Epidermal melanocyte (primary cell): ENCODE measurements at regions not wholly inside any gene's neighbourhood (a gene's known extent, or its start where the extent isn't known, plus 50 kb on each side); places are given as distances from the start of the nearest gene placed in this dataset.

Experiments used
- DNase-seq: peaks from one replicate; pipeline ENCODE4 v3.0.0; 2011; ENCODE audit warnings: low spot score; ENCODE audit not compliant: insufficient read length

DNA sequence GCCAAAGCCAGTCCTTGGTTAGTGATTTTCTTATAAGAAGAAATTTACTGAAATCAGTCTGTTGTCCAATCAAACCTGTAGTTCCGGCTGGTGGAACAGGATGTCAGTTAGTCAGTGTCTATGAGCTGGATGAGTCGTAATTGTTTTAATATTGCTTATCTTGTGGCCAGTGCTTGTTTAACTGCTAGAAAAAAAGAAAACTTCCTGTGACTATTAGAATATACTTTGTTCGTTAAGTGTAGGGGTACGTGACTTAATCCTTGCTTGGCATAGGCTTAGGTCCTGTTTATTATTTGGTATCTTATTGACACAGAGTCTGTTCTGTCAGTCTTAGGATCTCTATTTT, 1484.8 kb upstream of the MIR17HG start:
- DNase-seq, result no peak

DNA sequence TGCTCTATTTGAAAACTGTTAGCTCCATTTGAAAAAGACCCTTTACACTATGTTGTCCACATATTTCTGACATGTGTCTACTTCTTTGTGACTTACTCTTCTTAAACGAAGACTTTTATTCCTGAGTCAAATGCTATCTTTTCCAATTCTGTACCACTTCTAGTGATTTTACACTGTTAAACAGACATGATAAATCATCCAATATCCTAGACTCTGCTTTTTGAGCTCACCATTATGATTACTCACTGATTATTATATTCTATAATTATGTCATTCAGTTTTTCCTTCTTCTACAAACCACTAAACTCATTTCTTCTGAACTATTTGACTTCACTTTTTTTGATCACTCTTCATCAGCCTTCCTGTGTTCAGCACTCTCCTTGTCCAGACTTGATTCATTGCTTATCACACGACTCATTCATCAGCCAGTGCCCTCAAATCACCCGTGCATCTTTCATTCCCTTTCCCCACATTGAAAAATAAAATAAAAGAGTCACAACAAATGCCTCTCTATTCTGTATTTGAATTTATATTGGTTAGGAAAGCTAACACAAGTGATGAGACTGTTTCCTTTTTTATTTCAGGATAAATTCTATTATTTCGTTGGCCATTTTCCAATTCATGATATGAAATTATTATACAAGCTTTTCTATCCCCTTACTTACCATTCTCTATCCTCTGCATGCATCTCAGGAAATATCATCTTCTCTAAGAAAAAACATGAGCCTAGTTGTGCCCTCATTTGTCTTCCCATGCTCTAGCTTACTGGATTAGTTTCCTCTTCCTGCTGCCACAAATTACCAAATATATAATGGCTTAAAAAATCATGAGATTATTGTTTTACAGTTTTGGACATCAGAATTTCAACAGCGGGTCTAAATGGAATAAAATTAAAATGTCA, 1482.1 kb upstream of the MIR17HG start:
- no peak for DNase-seq

DNA sequence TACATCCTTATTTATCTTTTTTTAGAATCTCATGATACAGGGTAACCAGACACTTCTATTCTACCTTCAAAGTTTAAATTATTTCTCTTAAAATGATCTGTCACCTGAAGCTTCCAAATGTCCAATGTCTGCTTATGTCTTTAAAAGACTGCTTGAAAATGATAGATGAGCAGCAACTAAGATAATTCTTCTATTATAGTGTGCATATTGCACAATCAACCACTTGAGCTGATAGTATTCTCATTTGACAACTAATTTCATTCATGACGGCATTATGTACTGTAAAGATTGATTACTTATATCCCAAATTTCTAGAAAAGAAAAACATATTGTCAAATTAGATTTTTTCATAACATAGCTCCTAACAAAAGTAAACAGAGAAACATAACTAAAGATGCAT, 1478.2 kb upstream of the MIR17HG start:
- no peak for DNase-seq

DNA sequence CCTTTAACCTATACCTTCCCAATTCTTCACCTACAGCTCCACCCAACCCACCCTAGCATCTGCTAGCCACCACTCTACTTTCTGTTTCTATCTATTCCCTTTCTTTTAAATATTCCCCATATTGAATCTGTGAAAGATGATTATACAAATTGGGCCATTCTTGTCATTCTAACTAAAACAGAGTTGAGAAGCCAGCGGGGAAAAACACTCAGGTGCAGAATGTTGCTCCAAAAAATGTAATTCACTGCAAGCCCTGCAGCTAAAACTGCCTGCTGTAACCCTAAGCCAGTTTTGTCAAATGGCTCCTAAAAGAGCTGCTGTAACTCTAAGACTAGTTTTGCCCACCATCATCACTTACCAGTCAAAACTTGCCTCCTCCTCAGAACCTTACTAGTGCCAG, 1468.6 kb upstream of the MIR17HG start:
- DNase-seq, result no peak

DNA sequence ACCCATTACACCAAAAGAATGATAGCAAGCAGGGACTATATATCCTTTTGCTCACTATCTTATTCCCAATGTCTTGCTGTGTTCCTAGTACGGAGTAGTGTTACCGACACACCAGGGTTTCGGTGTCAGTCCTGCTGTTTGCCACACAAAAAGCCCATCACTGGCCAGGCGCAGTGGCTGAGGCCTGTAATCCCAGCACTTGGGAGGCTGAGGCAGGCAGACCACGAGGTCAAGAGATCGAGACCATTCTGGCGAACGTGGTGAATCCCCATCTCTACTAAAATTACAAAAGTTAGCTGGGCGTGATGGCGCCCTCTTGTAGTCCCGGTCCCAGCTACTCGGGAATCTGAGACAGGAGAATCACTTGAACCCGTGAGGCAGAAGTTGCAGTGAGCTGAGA, 1467.3 kb upstream of the MIR17HG start:
- no peak for DNase-seq

DNA sequence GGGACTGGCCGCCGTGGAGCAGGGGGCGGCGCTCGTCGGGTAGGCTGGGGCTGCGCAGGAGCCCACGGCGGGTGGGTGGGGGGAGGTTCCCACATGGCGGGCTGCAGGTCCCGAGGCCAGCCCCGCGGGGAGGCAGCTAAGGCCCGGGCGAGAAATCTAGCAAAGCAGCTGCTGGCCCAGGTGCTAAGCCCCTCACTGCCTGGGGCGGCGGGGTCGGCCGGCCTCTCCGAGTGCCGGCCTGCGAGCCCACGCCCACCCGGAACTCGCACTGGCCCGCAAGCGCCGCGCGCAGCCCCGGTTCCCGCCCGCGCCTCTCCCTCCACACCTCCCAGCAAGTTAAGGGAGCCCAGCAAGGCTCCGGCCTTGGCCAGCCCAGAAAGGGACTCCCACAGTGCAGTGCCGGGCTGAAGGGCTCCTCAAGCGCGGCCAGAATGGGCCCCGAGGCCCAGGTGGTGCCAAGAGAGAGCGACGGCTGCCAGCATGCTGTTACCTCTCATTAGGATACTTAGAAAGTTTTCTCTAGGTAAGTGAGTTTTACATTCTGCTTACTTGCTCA, 1463.5 kb upstream of the MIR17HG start:
- DNase-seq, result no peak

DNA sequence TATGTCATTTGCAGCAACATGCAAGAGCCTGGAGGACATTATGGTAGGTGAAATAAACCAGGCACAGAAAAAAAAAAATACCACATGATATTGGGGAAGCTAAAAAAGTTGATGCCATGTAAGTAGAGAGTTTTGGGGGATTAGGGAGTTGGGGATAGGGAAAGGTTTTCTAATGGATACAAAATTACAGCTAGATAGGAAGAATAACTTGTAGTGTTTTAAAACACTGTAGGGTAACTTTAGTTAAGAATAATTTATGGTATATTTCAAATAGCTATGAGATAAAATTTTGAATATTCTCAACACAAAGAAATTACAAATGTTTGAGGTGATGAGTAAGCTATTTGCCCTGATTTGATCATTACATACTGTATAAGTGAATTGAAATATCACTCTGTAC, 1456.7 kb upstream of the MIR17HG start:
- DNase-seq, result no peak

DNA sequence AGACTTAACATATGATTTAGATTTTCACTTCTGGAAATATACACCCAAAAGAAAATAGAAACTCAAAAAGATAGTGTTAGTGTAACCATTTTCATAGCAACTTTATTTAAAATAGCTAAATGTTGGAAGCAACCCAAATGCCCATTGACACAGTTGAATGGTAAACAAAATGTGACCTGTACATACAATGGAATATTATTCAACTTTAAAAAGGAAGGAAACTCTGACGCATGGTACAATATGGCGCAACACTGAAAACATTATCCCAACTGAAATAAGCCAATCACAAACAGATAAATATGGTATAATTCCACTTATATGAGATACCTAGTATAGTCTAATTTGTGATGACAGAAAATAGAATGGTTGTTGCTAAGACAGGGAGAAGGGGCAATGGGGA, 1456.1 kb upstream of the MIR17HG start:
- DNase-seq, result no peak

DNA sequence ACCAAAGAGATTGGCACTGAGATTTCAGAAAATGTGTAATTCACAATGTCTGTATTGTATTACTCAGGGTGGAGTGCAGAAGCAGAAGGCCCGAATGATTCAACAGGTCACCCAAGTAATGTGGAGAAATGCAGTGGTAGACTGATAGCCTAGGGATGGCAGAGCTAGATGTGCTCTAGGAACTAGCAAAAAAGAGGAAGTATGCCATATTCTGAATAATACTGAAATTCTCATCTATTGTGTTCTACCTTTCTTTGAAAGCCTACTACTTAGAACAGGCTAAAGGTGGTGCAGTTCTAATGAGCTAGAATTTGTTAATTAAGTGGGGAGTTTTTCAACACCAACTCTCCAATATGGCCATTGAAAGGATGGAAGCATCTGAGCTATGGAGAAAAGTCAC, 1449.8 kb upstream of the MIR17HG start:
- no peak for DNase-seq

DNA sequence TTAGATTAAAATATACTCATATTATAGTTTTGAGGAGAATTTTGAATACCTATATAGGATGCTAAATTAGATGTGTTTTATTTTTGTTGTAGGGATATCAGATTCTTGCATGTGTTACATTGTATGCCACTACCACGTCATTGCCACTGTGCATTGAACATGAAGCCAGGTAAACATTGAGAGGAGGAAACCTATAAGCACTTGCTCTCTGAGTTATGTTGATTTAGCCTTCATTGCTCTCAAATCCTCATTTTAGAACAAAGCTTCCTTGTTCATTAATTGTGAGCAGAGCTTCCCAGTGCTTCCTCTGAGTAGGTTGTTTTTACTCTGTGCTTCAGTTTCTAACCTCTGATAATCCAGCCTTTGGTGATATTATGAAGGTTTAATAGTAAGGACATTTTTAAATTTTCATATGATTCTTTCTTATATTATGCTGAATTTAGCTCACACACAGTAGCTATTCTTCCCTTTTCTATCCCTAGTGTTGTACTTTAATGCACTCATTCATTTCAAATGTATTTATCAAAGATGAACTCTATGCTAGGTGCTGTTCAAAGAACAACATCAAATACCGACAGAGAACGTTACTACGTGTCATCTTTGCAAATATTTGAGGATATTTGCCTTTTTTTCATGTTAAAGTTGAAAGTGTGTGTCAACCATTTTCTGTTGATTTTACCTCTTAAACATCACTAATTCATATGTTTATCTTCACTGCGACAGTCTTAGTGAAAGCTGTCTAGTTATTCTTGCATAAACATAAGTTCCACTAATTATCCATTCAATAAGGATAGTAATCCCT, 1448.0 kb upstream of the MIR17HG start:
- no peak for DNase-seq

DNA sequence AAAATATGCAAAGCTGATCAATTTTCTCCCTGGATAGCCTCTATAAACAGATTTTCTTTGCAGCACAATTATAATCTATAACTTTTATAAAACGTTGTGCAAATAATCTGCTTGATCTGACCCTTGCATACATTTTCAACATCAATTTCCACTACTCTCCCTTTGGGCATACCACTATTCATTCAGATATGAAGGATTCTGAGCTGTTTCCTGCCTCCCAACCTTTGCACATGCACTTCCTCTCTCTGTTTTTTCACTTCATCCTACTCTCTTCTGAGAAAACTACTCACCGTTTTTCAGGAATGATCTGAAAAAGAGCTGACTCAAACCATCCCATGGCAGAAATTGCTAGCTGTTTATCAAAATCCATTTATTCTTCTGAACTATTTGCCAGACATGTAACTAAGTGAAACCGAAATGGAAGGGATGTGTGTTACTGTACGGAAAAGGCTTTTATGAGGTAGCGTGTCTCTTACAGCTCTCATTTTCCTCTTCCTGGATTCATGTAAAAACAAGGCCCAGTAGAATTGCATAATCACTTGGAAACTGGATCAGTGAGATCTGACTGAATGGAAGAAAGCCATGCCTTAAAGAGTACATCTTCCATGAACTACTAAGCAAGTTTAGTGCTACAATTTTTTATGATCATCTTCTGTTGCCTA, 1447.3 kb upstream of the MIR17HG start:
- DNase-seq, result no peak

DNA sequence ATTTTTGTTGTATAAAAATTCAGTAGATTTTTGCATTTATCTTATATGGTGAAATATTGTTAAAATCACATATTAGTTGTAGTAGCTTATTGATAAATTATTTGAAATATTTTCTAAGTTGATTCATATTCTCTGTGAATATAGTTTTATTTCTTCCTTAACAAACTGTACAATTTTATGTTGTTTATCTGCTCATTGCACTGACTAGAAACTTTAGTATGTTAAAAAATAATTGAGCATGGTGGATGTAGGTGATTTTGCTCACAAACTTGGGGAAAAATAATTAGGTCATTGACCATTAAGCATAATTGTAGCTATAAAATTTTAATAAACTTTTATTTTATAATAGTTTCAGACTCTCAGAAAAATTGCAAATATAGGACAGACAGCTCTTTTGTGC, 1445.3 kb upstream of the MIR17HG start:
- no peak for DNase-seq

DNA sequence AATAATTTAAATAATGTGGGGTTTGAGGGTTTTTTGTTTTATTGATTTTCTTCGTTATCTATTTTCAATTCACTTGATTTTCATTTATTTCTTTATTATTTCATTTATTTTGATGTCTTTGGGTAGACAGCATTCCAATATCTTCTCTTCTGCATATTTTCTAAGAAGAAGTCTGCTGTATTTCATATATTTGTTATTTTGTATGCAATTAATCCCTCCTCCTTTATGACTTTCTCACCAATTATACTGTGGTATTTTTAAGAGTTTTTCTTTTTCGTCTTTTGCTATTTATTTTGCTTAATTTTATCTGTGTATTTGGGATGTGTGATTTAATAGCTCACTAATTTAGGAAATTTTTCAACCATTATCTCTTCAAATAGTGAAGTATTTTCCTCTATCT, 1444.4 kb upstream of the MIR17HG start:
- no peak for DNase-seq

DNA sequence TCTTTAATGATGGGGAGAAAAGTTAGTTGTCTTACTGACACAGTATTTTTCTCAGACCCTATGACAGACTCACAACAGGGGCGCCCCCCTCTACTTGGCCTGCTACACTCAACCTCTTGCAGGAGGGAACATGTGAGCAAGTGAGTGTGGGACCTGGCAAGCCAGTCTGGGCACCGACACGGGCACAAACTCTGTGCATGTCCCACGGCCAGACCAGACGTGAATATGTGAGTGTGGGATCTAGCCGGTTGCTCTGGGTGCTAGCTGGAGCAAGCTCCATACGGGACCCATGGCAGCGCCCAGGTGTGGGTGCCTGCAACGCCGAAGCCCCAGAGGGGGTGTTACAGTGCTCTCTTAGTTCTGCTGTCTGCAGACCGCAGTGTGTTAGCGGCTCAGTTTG, 1437.3 kb upstream of the MIR17HG start:
- DNase-seq, result no peak

DNA sequence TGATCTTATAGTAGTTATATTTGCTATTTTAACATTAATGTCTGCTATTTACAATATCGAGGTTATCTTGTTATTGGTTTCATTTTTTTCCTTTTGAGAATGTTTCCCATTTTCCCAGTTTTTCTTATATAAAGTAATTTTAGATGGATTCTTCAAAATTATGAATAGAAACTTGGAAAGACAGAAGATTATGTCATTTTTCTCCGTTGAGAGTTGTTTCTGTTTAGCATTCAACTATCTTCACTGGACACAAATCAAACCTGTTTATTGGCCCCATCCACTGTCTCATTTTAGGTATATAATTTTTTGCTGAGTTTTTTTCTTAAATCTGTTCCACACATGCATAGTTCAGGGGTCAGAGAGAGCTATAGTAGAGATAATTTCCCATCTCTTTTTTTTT, 1430.9 kb upstream of the MIR17HG start:
- DNase-seq, result no peak

DNA sequence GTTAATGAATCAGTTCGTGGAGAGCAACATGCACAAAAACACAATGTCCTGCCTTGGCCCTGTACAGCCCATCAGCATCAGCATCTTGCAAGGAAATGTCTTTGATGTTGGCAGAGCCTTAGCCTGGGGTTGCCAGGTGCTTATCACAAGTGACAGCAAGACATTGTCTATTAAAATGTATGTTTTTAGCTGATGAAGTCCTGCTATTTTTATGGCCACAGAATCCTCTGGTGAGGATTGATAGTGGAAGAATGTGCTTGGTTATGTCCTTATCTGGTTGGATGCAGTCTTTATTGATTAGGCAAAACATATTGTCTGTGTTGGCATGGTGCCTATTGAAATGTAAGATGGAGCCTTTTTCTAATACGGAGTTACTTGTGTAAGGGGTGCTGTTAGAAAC, 1427.0 kb upstream of the MIR17HG start:
- DNase-seq, result no peak

DNA sequence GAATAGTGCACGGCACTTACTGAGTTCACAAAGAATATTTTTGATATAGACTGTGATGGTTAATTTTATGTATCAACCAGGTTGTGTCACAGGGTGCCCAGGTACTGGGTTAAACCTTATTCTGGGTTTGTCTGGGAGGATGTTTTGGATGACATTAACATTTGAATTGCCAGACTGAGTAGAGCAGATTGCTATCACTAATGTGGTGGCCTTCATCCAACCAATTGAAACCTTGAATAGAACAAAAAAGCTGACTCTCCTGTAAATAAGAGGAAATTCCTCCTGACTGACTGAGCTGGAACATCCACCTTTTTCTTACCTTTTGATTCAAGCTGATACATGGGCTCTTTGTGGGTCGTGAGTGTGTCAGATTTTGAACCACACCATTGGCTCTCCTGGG, 1424.4 kb upstream of the MIR17HG start:
- no peak for DNase-seq

DNA sequence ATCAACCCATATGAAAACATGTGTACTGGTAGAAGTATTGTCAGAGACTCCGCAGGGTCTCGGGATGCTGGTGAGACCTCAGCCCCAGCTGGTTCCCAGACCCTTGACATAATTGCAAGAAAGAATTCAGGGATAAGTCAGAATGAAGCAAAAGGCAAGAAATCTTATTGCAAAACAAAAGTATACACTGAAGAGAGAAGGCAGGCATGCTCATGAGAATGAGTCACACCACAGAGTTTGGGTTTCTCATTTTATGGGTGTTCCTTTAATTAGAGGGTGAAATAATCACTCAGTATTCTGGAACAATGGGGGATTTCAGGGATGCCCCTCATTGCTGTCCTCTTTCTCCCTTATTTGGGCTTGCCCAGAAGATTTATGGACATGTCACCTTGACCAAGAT, 1423.8 kb upstream of the MIR17HG start:
- no peak for DNase-seq

DNA sequence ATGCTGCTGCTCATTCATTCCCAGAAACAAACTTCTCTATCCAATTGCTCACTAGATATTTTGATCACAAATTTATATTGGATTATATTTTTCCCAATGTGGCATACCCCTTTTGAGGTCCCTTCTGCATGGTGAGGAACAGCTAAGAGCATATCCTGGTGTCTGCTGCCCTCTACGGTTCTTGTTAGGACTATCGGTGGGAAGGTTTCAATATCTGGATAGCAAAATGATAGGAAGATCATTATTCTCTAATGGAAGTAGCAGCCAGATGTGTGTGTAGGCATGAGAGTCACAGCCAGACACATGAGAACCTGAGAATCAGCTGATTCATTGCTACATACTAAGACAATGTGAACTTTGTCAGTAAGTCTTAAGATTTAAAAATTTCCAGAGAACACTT, 1422.4 kb upstream of the MIR17HG start:
- peak; percentile 20 for DNase-seq

DNA sequence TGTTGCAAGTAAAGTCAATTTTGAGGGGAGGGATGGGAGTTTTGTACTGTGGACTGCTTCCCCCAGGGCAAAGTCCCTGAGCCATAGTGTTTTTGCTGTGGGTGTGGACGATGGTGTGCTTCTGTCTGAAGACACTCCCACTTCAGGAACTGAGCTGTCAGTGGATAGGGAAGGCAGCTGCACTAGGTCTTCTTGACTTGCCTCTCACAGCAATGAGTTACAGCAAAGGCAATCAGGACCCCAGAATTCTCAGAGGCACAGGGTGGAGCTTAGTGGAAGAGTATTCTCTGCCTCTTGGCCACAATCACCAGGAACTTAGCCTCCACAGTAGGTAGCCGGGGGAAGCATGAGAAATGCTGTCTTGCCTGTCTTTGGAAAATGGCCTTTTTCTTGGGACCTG, 1416.6 kb upstream of the MIR17HG start:
- no peak for DNase-seq

DNA sequence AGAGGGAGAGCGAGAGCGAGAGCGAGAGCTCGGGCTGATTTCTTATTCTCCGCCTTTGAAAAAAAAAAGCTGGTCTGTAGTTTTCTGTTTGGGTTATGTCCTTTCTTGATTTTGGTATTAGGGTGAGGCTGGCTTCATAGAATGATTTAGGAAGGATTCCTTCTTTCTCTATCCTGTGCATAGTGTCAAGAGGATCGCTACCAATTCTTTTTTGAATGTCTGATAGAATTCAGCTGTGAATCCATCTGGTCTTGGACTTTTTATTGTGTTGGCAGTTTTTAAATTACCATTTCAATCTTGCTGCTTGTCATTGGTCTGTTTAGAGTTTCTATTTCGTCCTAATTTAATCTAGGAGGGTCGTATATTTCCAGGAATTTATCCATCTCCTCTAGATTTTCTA, 1414.6 kb upstream of the MIR17HG start:
- no peak for DNase-seq

DNA sequence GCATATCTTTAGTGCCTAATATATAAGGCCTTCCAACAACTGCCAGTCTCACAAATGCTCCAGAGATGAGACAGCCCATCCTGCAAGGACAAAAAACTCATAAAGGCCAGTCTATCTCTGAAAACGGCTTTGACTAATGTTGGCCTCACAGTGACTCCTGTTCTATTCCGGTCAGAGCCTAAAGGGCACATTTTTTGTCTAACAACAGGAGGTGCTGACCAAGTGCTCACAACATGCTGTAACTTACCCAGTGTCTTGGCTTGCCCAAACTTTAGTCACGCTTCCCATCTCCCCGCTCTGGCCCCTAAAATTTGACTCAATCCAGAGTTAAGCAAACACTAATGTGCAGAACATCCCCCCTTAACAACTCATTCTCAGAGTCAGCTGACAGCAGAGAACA, 1411.2 kb upstream of the MIR17HG start:
- DNase-seq, result no peak
